Nephron (organoid): ENCODE measurements at regions not wholly inside any gene's neighbourhood (a gene's known extent, or its start where the extent isn't known, plus 50 kb on each side); places are given as distances from the start of the nearest gene placed in this dataset.

Experiments used
- H3K27ac Mint-ChIP-seq, 3 experiments: 2 replicates each; pipeline ENCODE4 v1.8.0; 2020; ENCODE audit warnings: mixed read lengths in 3 of 3, mild to moderate bottlenecking in 2 of 3, moderate library complexity in 1 of 3
- H3K27me3 Mint-ChIP-seq: 2 replicates; pipeline ENCODE4 v1.8.0; 2021; ENCODE audit warnings: low read depth, mild to moderate bottlenecking, moderate library complexity, mixed read lengths
- H3K36me3 Mint-ChIP-seq: 2 replicates; pipeline ENCODE4 v1.8.0; 2020; ENCODE audit warnings: low read depth, mixed read lengths
- H3K4me1 Mint-ChIP-seq: 2 replicates; pipeline ENCODE4 v1.8.0; 2020; ENCODE audit warnings: mixed read lengths
- H3K4me3 Mint-ChIP-seq, 3 experiments: 2 replicates each; pipeline ENCODE4 v1.8.0; 2020; ENCODE audit warnings: mild to moderate bottlenecking in 3 of 3, mixed read lengths in 3 of 3, moderate library complexity in 2 of 3
- H3K9me3 Mint-ChIP-seq: 2 replicates; pipeline ENCODE4 v1.8.0; 2020; ENCODE audit warnings: mixed read lengths
- CTCF ChIP-seq, 3 experiments: fragments of 200-600 bp; sonication (generic); IDR thresholded peaks; one replicate each; pipeline ENCODE4 v1.5.0; 2021; ENCODE audit warnings: antibody characterized with exemption in 3 of 3; ENCODE audit not compliant: unreplicated experiment in 3 of 3

- Mint-ChIP-seq H3K4me1 (peaks cover under 1% of the 10 kb centered on the region), H3K27me3 (peaks cover 5% of the 10 kb centered on the region), H3K36me3 (no peaks in the 10 kb centered on the region), H3K4me3 (no peak overlapping the region), H3K9me3 (peaks cover 30% of the 10 kb centered on the region), H3K27ac (no peak overlapping the region)
- TF ChIP-seq CTCF (IDR thresholded peaks at IDR 0.05; ENCODE audit: unreplicated experiment in 3 of 3): no peak
Measured at GRCh38 chr9:26346942-26347477, 545.6 kb downstream of the CAAP1 start.

DNA sequence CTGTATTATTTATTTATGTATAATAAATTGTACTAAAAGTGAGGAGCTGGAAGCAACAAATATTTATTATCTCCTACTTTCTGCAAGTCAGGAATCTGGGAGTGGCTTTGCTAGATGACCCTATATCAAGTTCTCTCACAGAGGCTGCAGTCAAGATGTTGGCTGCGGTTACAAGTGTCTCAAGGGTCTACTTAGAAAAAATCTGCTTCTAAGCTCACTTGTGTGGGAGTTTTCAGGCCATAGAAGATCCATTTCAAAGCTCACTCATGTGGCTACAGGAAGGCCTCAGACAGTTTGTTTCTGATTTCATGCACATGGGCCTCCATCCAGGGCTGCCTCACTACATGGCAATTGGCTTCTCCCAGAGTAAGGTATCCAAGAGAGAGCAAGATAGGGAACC is 551.1 kb downstream of the CAAP1 start:
- H3K9me3 Mint-ChIP-seq: peaks cover 22% of the 10 kb centered on the region

GRCh38 chr9:26339796-26340195 is 552.8 kb downstream of the CAAP1 start:
- H3K36me3 Mint-ChIP-seq: no peaks in the 10 kb centered on the region
- no peak overlapping the region for H3K4me3 Mint-ChIP-seq
- peaks cover 6% of the 10 kb centered on the region for H3K4me1 Mint-ChIP-seq
- TF ChIP-seq CTCF (IDR thresholded peaks at IDR 0.05; ENCODE audit: unreplicated experiment in 3 of 3): no peak
- H3K9me3 Mint-ChIP-seq: peaks cover 14% of the 10 kb centered on the region
- no peak overlapping the region for H3K27ac Mint-ChIP-seq
- H3K27me3 Mint-ChIP-seq: no peaks in the 10 kb centered on the region

More for the DNA sequence above, 551.1 kb downstream of the CAAP1 start:
- H3K4me3 Mint-ChIP-seq: no peak overlapping the region
- TF ChIP-seq CTCF (IDR thresholded peaks at IDR 0.05; ENCODE audit: unreplicated experiment in 3 of 3): no peak
- H3K27me3 Mint-ChIP-seq: no peaks in the 10 kb centered on the region
- H3K4me1 Mint-ChIP-seq: peaks cover 6% of the 10 kb centered on the region
- H3K36me3 Mint-ChIP-seq: no peaks in the 10 kb centered on the region
- peak overlapping the region; percentile 56 to 66 (median 65) for H3K27ac Mint-ChIP-seq

DNA sequence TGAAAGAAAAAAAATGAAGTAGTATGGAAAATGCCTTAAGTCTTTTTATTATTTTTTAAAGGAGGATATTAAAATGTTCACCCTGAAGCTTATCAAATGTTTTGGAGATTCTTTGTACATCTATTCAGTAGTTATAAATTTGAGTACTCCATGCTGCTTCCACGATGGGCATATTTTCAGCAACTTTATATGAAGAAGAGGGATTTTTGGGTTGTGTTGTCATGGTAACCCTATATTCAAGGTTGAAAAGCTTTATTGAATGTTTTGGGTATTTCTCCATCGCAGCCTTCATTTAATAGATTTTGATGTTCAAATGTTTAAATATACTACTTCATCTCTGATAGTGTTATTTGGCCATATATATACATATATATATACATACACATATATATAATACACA is 557.5 kb downstream of the CAAP1 start:
- TF ChIP-seq CTCF (IDR thresholded peaks at IDR 0.05; ENCODE audit: unreplicated experiment in 3 of 3): no peak
- Mint-ChIP-seq H3K4me1 (no peaks in the 10 kb centered on the region), H3K4me3 (no peak overlapping the region), H3K9me3 (no peaks in the 10 kb centered on the region), H3K36me3 (no peaks in the 10 kb centered on the region), H3K27me3 (no peaks in the 10 kb centered on the region), H3K27ac (no peak overlapping the region)

GRCh38 chr9:26334706-26335105 is 557.9 kb downstream of the CAAP1 start:
- H3K36me3 Mint-ChIP-seq: no peaks in the 10 kb centered on the region
- TF ChIP-seq CTCF (IDR thresholded peaks at IDR 0.05; ENCODE audit: unreplicated experiment in 3 of 3): no peak
- H3K27me3 Mint-ChIP-seq: no peaks in the 10 kb centered on the region
- H3K4me1 Mint-ChIP-seq: no peaks in the 10 kb centered on the region
- H3K27ac Mint-ChIP-seq: no peak overlapping the region
- H3K4me3 Mint-ChIP-seq: no peak overlapping the region
- H3K9me3 Mint-ChIP-seq: no peaks in the 10 kb centered on the region

- no peaks in the 10 kb centered on the region for H3K36me3 Mint-ChIP-seq
- no peaks in the 10 kb centered on the region for H3K27me3 Mint-ChIP-seq
- TF ChIP-seq CTCF (IDR thresholded peaks at IDR 0.05; ENCODE audit: unreplicated experiment in 3 of 3): no peak
- H3K4me3 Mint-ChIP-seq: no peak overlapping the region
- no peaks in the 10 kb centered on the region for H3K9me3 Mint-ChIP-seq
- no peak overlapping the region for H3K27ac Mint-ChIP-seq
- peaks cover 14% of the 10 kb centered on the region for H3K4me1 Mint-ChIP-seq
Measured at GRCh38 chr9:26331223-26331622, 561.4 kb downstream of the CAAP1 start.
